ENCODE measurements at regions not wholly inside any gene's neighbourhood (a gene's known extent, or its start where the extent isn't known, plus 50 kb on each side); places are given as distances from the start of the nearest gene placed in this dataset.

- DNase-seq, result no peak
Observed at GRCh38 chr16:50469121-50469743, 79.0 kb upstream of the NKD1 start.

- no peak for DNase-seq
Observed at GRCh38 chr16:50468749-50469078, 79.5 kb upstream of the NKD1 start.

GRCh38 chr16:50467943-50468748 is 80.0 kb upstream of the NKD1 start:
- no peak for DNase-seq

GRCh38 chr16:50467559-50467942 is 80.6 kb upstream of the NKD1 start:
- DNase-seq, result no peak

- DNase-seq, result no peak
Observed at GRCh38 chr16:50466170-50466569, 82.0 kb upstream of the NKD1 start.

GRCh38 chr16:50464325-50465290 is 83.6 kb upstream of the NKD1 start:
- DNase-seq, result no peak

GRCh38 chr16:50463581-50464324 is 84.4 kb upstream of the NKD1 start:
- no peak for DNase-seq

- DNase-seq, result no peak
Observed at GRCh38 chr16:50462793-50463507, 85.2 kb upstream of the NKD1 start.

- no peak for DNase-seq
Observed at GRCh38 chr16:50461400-50461760, 86.8 kb upstream of the NKD1 start.

GRCh38 chr16:50460538-50461399 is 87.4 kb upstream of the NKD1 start:
- DNase-seq, result no peak

- no peak for DNase-seq
Observed at GRCh38 chr16:50459496-50460080, 88.6 kb upstream of the NKD1 start.

- no peak for DNase-seq
Observed at GRCh38 chr16:50458667-50459495, 89.3 kb upstream of the NKD1 start.

GRCh38 chr16:50457979-50458491 is 89.2 kb upstream of the BRD7 start:
- no peak for DNase-seq

- DNase-seq, result no peak
Observed at GRCh38 chr16:50457423-50457822, 88.6 kb upstream of the BRD7 start.

- no peak for DNase-seq
Observed at GRCh38 chr16:50455288-50455845, 86.6 kb upstream of the BRD7 start.

- no peak for DNase-seq
Observed at GRCh38 chr16:50453446-50453845, 84.7 kb upstream of the BRD7 start.

GRCh38 chr16:50451951-50452508 is 83.2 kb upstream of the BRD7 start:
- no peak for DNase-seq

- no peak for DNase-seq
Observed at GRCh38 chr16:50450957-50451356, 82.2 kb upstream of the BRD7 start.

- DNase-seq, result no peak
Observed at GRCh38 chr16:50449800-50450199, 81.0 kb upstream of the BRD7 start.

Measured in activated naive CD4-positive, alpha-beta T cell treated with anti-CD3 and anti-CD28 coated beads, Interleukin-2, amount 50 U/mL, for 16 hours (primary cell).